CD4-positive, alpha-beta memory T cell (primary cell): ENCODE measurements at regions not wholly inside any gene's neighbourhood (a gene's known extent, or its start where the extent isn't known, plus 50 kb on each side); places are given as distances from the start of the nearest gene placed in this dataset.

Source experiments
- CTCF ChIA-PET: fragments of 350-600 bp; sonication (Branson Sonifier 250); formaldehyde crosslinking; loops from one replicate; lab custom pipeline; 2021; ENCODE audit warnings: inconsistent platforms; ENCODE audit not compliant: partially characterized antibody; lab: Charles Lee
- POLR2A ChIA-PET: fragments of 350-600 bp; sonication (Branson Sonifier 250); formaldehyde crosslinking; loops from one replicate; lab custom pipeline; 2021; ENCODE audit not compliant: partially characterized antibody; lab: Charles Lee
- DNase-seq, 5 donors: peaks; one replicate each; pipeline versions ENCODE4 v3.0.0 to v3.0.0-alpha.2; 2020 to 2022; ENCODE audit warnings: mixed read lengths in 1 of 5
- H3K27ac ChIP-seq: one replicate; pipeline ENCODE4 v1.7.0; 2013; ENCODE audit warnings: low read depth, low read length
- H3K27me3 ChIP-seq: 2 replicates; pipeline ENCODE4 v1.7.0; 2013; ENCODE audit warnings: mild to moderate bottlenecking, low read length, moderate library complexity; ENCODE audit not compliant: insufficient read depth
- H3K36me3 ChIP-seq: 2 replicates; pipeline ENCODE4 v1.7.0; 2013; ENCODE audit warnings: mild to moderate bottlenecking, low read length, moderate library complexity; ENCODE audit not compliant: insufficient read depth
- H3K4me1 ChIP-seq: 2 replicates; pipeline ENCODE4 v1.7.0; 2013; ENCODE audit warnings: mild to moderate bottlenecking, low read length, moderate library complexity; ENCODE audit not compliant: insufficient read depth
- H3K4me3 ChIP-seq, 2 donors: one replicate each; pipeline ENCODE4 v1.7.0; 2013; ENCODE audit warnings: low read length in 2 of 2, mild to moderate bottlenecking in 1 of 2
- H3K9me3 ChIP-seq, 2 donors: one replicate each; pipeline ENCODE4 v1.7.0; 2013; ENCODE audit warnings: low read length in 2 of 2, control low read depth in 1 of 2; ENCODE audit not compliant: control insufficient read depth in 1 of 2
- H3K27ac Mint-ChIP-seq, 7 donors: one replicate each; pipeline ENCODE4 v1.8.0; 2020 to 2021; ENCODE audit warnings: mixed read lengths in 7 of 7, mild to moderate bottlenecking in 6 of 7, inconsistent platforms in 3 of 7, moderate library complexity in 3 of 7
- H3K27me3 Mint-ChIP-seq, 2 donors: one replicate each; pipeline ENCODE4 v1.8.0; 2020 to 2021; ENCODE audit warnings: mixed read lengths in 2 of 2
- H3K36me3 Mint-ChIP-seq, 2 donors: one replicate each; pipeline ENCODE4 v1.8.0; 2020 to 2021; ENCODE audit warnings: mixed read lengths in 2 of 2, inconsistent platforms in 1 of 2, mild to moderate bottlenecking in 1 of 2
- H3K4me1 Mint-ChIP-seq, 4 donors: one replicate each; pipeline ENCODE4 v1.8.0; 2020 to 2021; ENCODE audit warnings: mixed read lengths in 4 of 4, mild to moderate bottlenecking in 1 of 4
- H3K4me3 Mint-ChIP-seq, 8 donors: one replicate each; pipeline ENCODE4 v1.8.0; 2020 to 2021; ENCODE audit warnings: mixed read lengths in 8 of 8, mild to moderate bottlenecking in 7 of 8, moderate library complexity in 6 of 8, inconsistent platforms in 3 of 8
- H3K9me3 Mint-ChIP-seq, 8 donors: one replicate each; pipeline ENCODE4 v1.8.0; 2020 to 2021; ENCODE audit warnings: mixed read lengths in 8 of 8, mild to moderate bottlenecking in 5 of 8, inconsistent platforms in 3 of 8, moderate library complexity in 1 of 8
- intact Hi-C: fragments of 100-400 bp; cut with micrococcal nuclease; formaldehyde crosslinking; loops from one replicate; pipeline ENCODE4 v1.15.1; 2023

DNA sequence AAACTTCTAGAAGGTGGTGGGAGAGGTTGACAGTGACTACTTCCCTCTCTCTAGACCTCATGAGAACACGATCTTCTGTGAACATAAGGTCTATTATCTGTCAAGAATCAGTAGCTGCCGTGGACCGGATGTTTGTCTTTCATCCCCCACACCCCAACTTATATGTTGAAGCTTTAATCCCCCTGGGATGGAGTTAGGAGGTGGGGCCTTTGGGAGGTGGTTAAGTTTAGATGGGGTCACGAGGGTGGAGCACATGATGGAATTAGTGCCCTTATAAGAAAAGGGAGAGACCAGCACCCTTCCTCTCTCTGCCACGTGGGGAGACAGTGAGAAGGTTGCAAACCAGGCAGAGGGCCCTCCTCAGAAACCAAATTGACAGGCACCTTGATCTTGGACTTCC lies 409.1 kb downstream of the QKI start:
- no peak for DNase-seq
- intact Hi-C loops, result no loop called here
- no peaks in the 10 kb centered on the region for H3K36me3 ChIP-seq
- ChIA-PET POLR2A (no interaction called here), CTCF (no interaction called here)
- H3K4me1 ChIP-seq, result no peaks in the 10 kb centered on the region
- Mint-ChIP-seq H3K4me3 (no peak overlapping the region), H3K27ac (no peak overlapping the region), H3K27me3 (peaks cover 3 to 4% of the 10 kb centered on the region in 2 donors), H3K4me1 (no peaks in the 10 kb centered on the region), H3K36me3 (no peaks in the 10 kb centered on the region), H3K9me3 (peaks cover 0 to 4% (median 0%) of the 10 kb centered on the region in 8 donors)
- H3K27ac ChIP-seq, result no peak overlapping the region
- no peak overlapping the region for H3K4me3 ChIP-seq
- no peaks in the 10 kb centered on the region for H3K27me3 ChIP-seq
- no peaks in the 10 kb centered on the region for H3K9me3 ChIP-seq

DNA sequence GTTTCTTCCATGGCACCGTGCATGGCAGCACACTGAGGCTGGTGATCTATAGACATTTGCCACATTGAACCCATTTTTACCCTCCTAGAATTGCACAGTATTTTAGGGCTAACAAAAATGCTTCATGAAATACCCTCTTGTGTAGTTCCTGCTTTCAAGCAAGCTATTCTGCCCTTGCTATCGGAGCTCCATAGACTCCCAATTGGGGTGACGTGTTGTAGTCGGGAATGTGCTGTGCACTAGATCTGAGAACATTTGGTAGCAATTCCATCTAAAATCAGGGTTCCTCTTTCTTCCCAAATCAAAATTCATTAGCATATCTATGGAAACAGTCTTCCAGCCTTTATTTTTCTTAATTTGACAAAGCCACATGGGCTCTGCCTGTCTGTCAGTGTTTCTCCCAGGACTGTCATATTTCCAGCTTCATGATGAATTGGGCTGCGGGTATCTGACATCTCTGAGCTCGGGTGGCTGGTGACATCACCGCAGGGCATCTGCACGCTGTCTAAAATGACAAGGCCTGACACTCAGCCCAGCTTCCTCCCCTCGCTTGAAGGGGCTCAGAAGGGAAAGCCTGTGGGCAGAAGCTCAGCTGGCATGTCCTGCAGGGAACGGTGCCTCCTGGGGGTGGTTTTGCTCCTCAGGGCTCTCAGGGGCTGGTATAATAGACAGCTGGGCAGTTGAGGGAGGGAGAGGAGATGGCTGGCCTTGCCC lies 406.4 kb downstream of the QKI start:
- no peaks in the 10 kb centered on the region for H3K4me1 Mint-ChIP-seq
- H3K4me3 ChIP-seq, result no peak overlapping the region
- no peaks in the 10 kb centered on the region for H3K4me1 ChIP-seq
- H3K4me3 Mint-ChIP-seq, result no peak overlapping the region
- H3K27me3 ChIP-seq, result no peaks in the 10 kb centered on the region
- H3K9me3 ChIP-seq, result no peaks in the 10 kb centered on the region
- intact Hi-C loops, result no loop called here
- H3K27ac ChIP-seq, result no peak overlapping the region
- no peak overlapping the region for H3K27ac Mint-ChIP-seq
- no peaks in the 10 kb centered on the region for H3K36me3 Mint-ChIP-seq
- no peak for DNase-seq
- H3K27me3 Mint-ChIP-seq, result peaks cover 2 to 3% of the 10 kb centered on the region in 2 donors
- no peaks in the 10 kb centered on the region for H3K36me3 ChIP-seq
- peaks cover 0 to 4% (median 0%) of the 10 kb centered on the region in 8 donors for H3K9me3 Mint-ChIP-seq
- POLR2A ChIA-PET, result no interaction called here
- CTCF ChIA-PET, result no interaction called here

DNA sequence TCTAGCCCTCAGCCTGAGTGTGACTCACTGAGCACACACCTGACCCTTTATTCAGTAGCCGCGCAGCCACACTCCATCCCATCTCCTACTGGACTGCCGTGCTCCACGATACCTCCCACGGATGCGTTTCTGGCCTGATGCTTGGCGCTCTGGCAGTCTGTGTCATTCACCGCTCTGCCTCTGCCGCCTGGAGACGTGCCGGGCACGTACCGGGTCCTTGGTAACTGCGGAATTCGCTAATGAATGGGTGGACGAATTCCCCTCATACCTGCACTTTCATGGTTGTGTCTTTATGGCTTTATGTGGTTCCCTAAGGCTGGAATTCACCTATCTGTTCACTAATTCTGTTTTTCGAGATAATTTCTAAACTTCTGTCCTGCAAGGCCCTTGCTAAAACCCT lies 405.7 kb downstream of the QKI start:
- no peaks in the 10 kb centered on the region for H3K9me3 ChIP-seq
- H3K36me3 Mint-ChIP-seq, result no peaks in the 10 kb centered on the region
- H3K4me1 ChIP-seq, result no peaks in the 10 kb centered on the region
- peaks cover 0 to 4% (median 0%) of the 10 kb centered on the region in 8 donors for H3K9me3 Mint-ChIP-seq
- no peak overlapping the region for H3K27ac Mint-ChIP-seq
- no peaks in the 10 kb centered on the region for H3K36me3 ChIP-seq
- no peak for DNase-seq
- POLR2A ChIA-PET, result no interaction called here
- H3K27me3 Mint-ChIP-seq, result peaks cover 3 to 5% of the 10 kb centered on the region in 2 donors
- no peak overlapping the region for H3K27ac ChIP-seq
- CTCF ChIA-PET, result no interaction called here
- no peaks in the 10 kb centered on the region for H3K4me1 Mint-ChIP-seq
- intact Hi-C loops, result no loop called here
- no peaks in the 10 kb centered on the region for H3K27me3 ChIP-seq
- H3K4me3 Mint-ChIP-seq, result no peak overlapping the region
- no peak overlapping the region for H3K4me3 ChIP-seq

DNA sequence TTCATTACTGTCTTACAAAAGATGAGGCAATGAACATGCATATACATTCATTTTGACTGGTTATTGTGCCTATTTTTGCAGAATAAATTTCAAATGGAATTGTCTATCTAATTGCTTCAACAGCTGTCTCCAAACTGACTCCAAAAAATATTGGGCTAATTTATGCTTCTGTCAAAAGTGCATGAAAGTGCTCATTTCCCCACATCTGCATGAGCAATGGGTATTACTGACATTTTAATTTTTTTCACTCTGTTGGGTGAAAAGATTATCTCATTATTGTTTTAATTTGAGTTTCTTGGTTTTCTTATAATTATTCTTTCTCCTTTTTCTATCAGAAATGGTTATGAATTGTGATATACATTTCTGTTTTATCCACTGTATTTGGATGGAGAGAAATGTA lies 404.2 kb downstream of the QKI start:
- Histone ChIP-seq H3K4me1 (no peaks in the 10 kb centered on the region), H3K36me3 (no peaks in the 10 kb centered on the region), H3K9me3 (no peaks in the 10 kb centered on the region), H3K27ac (no peak overlapping the region), H3K4me3 (no peak overlapping the region), H3K27me3 (no peaks in the 10 kb centered on the region)
- no peak overlapping the region for H3K27ac Mint-ChIP-seq
- no peak for DNase-seq
- no peak overlapping the region for H3K4me3 Mint-ChIP-seq
- peaks cover 0 to 5% (median 1%) of the 10 kb centered on the region in 4 donors for H3K4me1 Mint-ChIP-seq
- POLR2A ChIA-PET, result no interaction called here
- peaks cover 3 to 8% of the 10 kb centered on the region in 2 donors for H3K27me3 Mint-ChIP-seq
- CTCF ChIA-PET, result no interaction called here
- intact Hi-C loops, result no loop called here
- H3K9me3 Mint-ChIP-seq, result peaks cover 0 to 4% (median 0%) of the 10 kb centered on the region in 8 donors
- H3K36me3 Mint-ChIP-seq, result no peaks in the 10 kb centered on the region

DNA sequence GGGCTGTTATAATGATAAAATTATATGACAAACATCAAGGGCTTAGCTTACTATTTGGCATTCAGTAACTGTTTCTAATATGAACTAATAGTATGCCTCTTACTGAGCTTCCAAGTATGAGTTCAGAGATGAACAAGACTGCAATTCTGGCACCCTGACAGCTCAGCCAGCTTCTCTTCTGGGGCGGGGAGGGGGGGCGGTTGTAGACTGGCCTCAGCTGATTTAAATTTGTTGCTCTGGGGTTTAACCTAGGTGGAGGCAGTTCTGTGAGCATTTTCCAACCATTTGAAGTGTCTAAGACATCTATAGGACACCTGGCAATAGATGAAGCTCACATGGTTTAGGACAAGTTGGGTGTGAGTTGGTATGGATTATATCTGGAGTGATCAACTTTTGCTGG lies 401.9 kb downstream of the QKI start:
- peaks cover 0 to 5% (median 1%) of the 10 kb centered on the region in 4 donors for H3K4me1 Mint-ChIP-seq
- no peaks in the 10 kb centered on the region for H3K36me3 Mint-ChIP-seq
- no peak overlapping the region for H3K4me3 ChIP-seq
- no peak overlapping the region for H3K4me3 Mint-ChIP-seq
- H3K9me3 ChIP-seq, result no peaks in the 10 kb centered on the region
- intact Hi-C loops, result no loop called here
- H3K27me3 Mint-ChIP-seq, result peaks cover 3 to 6% of the 10 kb centered on the region in 2 donors
- no peaks in the 10 kb centered on the region for H3K27me3 ChIP-seq
- no peak overlapping the region for H3K27ac ChIP-seq
- H3K4me1 ChIP-seq, result no peaks in the 10 kb centered on the region
- ChIA-PET CTCF (no interaction called here), POLR2A (no interaction called here)
- H3K27ac Mint-ChIP-seq, result no peak overlapping the region
- no peak for DNase-seq
- H3K36me3 ChIP-seq, result no peaks in the 10 kb centered on the region
- H3K9me3 Mint-ChIP-seq, result peaks cover 0 to 4% (median 0%) of the 10 kb centered on the region in 8 donors

DNA sequence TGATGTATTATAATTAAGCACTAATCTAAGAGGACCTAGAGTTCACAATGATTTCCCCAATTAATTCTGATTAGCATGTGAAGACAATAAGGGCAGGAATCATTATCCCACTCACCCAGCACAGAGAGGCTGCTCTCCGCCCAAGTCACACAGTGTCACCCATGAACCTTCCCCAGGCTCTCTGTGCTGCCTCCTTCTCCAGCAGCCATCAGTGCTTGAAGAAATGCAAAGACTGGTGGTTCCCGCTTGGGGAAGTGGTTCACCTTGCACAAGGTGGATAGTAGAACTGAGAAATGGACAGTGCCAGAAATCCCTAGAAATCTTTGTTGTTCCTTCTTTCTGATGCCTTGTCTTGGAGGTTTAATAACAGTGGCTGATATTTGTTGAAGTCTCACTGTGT lies 401.3 kb downstream of the QKI start:
- Mint-ChIP-seq H3K4me3 (no peak overlapping the region), H3K9me3 (peaks cover 0 to 4% (median 0%) of the 10 kb centered on the region in 8 donors), H3K27ac (no peak overlapping the region), H3K4me1 (peaks cover 0 to 5% (median 1%) of the 10 kb centered on the region in 4 donors), H3K27me3 (peaks cover 3 to 6% of the 10 kb centered on the region in 2 donors), H3K36me3 (no peaks in the 10 kb centered on the region)
- Histone ChIP-seq H3K4me1 (no peaks in the 10 kb centered on the region), H3K36me3 (no peaks in the 10 kb centered on the region), H3K27ac (no peak overlapping the region), H3K4me3 (no peak overlapping the region), H3K9me3 (no peaks in the 10 kb centered on the region), H3K27me3 (no peaks in the 10 kb centered on the region)
- DNase-seq, result no peak
- ChIA-PET POLR2A (no interaction called here), CTCF (no interaction called here)
- intact Hi-C loops, result no loop called here

DNA sequence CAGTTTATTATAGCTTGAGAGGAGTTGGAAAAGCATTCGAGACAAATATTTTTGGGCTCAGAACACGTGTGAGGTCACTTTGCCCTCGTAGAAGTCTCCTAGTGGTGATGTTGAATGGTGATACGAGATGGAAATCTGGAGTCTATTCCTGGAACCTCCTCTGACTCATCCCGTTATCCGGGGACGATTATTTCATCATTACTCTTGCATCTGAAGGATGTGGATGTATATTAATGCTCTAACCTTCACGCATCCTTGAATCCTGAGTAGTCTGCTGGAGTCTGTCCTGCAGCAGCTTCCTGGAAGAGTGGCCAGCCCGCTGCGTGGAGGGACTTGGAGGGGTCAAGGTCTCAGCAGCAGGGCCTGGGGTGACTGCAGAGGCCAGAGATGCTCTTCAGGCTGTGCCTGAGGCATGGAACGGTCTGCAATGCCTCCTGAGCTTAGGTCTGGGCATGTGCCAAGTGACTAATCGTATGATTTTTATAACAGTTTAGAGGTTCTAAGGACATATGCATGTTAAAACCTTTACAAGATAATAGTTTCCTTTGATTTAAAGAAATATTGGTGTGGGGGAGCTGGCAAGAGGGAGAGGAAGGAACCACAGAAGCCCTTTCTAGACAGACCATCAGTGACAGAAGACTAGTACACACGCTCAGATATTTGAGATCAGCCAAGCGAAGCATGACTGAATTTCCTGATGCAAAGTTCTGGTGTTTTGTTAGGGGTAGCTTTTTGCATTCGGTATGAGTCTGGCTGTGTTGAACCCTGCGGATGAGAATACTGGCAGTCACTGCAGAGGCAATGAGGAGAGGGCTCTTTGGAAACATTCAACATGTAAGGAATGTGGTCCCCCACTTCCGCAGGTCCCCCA lies 400.2 kb downstream of the QKI start:
- H3K9me3 ChIP-seq, result no peaks in the 10 kb centered on the region
- Mint-ChIP-seq H3K27me3 (peaks cover 3 to 6% of the 10 kb centered on the region in 2 donors), H3K36me3 (no peaks in the 10 kb centered on the region), H3K9me3 (peaks cover 0 to 4% (median 0%) of the 10 kb centered on the region in 8 donors), H3K4me3 (no peak overlapping the region), H3K4me1 (peaks cover 0 to 5% (median 1%) of the 10 kb centered on the region in 4 donors), H3K27ac (no peak overlapping the region)
- no peak overlapping the region for H3K4me3 ChIP-seq
- no peak overlapping the region for H3K27ac ChIP-seq
- ChIA-PET CTCF (no interaction called here), POLR2A (no interaction called here)
- intact Hi-C loops, result no loop called here
- H3K27me3 ChIP-seq, result no peaks in the 10 kb centered on the region
- no peaks in the 10 kb centered on the region for H3K4me1 ChIP-seq
- DNase-seq, result no peak
- no peaks in the 10 kb centered on the region for H3K36me3 ChIP-seq
